Astrocyte (in vitro differentiated cells and primary cell): ENCODE measurements at regions not wholly inside any gene's neighbourhood (a gene's known extent, or its start where the extent isn't known, plus 50 kb on each side); places are given as distances from the start of the nearest gene placed in this dataset.

Source experiments
- EZH2 ChIP-seq: IDR thresholded peaks from 2 replicates; pipeline ENCODE4 v1.6.1; 2012; ENCODE audit warnings: mild to moderate bottlenecking, low read length, inconsistent platforms; ENCODE audit not compliant: insufficient read depth
- TF ChIP-seq, protein P1 (sequence below): IDR thresholded peaks from 2 replicates; pipeline ENCODE4 v1.5.1; 2011; ENCODE audit warnings: low read depth, mild to moderate bottlenecking, inconsistent platforms, low read length, moderate library complexity; ENCODE audit not compliant: insufficient read depth

GRCh38 chr2:45272549-45273265 is 263.5 kb upstream of the SIX2 start:
- TF ChIP-seq, protein P1, sequence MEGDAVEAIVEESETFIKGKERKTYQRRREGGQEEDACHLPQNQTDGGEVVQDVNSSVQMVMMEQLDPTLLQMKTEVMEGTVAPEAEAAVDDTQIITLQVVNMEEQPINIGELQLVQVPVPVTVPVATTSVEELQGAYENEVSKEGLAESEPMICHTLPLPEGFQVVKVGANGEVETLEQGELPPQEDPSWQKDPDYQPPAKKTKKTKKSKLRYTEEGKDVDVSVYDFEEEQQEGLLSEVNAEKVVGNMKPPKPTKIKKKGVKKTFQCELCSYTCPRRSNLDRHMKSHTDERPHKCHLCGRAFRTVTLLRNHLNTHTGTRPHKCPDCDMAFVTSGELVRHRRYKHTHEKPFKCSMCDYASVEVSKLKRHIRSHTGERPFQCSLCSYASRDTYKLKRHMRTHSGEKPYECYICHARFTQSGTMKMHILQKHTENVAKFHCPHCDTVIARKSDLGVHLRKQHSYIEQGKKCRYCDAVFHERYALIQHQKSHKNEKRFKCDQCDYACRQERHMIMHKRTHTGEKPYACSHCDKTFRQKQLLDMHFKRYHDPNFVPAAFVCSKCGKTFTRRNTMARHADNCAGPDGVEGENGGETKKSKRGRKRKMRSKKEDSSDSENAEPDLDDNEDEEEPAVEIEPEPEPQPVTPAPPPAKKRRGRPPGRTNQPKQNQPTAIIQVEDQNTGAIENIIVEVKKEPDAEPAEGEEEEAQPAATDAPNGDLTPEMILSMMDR: no peak
- no peak for TF ChIP-seq EZH2
